A549 (cell line): ENCODE measurements at regions not wholly inside any gene's neighbourhood (a gene's known extent, or its start where the extent isn't known, plus 50 kb on each side); places are given as distances from the start of the nearest gene placed in this dataset.

Experiments
- ATAC-seq, 2 experiments: fragments of 200-7000 bp in 1 of 2; fragments of >200 bp in 1 of 2; cut with Nextera tagmentation in 1 of 2; cut with Tn5 transposase in 1 of 2; 3 replicates each; pipeline versions ENCODE4 v1.8.0 to v1.9.1; 2018 to 2020; ENCODE audit warnings: mild to moderate bottlenecking in 1 of 2, moderate library complexity in 1 of 2
- CTCF ChIA-PET: fragments of 300-600 bp; sonication (Branson Sonifier 250); formaldehyde crosslinking; extraction: SDS; loops from one replicate; lab custom pipeline; 2021; ENCODE audit warnings: antibody characterized with exemption, inconsistent platforms; lab: Yijun Ruan, JAX
- POLR2A ChIA-PET: fragments of 350-600 bp; formaldehyde crosslinking; extraction: SDS; loops from one replicate; lab custom pipeline; 2021; ENCODE audit warnings: antibody characterized with exemption, inconsistent platforms; lab: Yijun Ruan, JAX
- DNase-seq, 2 experiments: peaks; one replicate each; pipeline versions ENCODE4 v3.0.0 to v3.0.0-alpha.2; 2011 to 2016; ENCODE audit warnings: low read depth in 1 of 2, low spot score in 1 of 2
- FAIRE-seq: peaks from 2 replicates; lab custom pipeline; 2011; peaks lifted over from hg19 to GRCh38; lab: Jason Lieb, UNC
- H3K27ac ChIP-seq, 2 experiments: fragments of >200 bp; sonication (Bioruptor Twin); formaldehyde crosslinking; 3 replicates each; pipeline ENCODE4 v1.5.1; 2016 to 2017
- H3K4me1 ChIP-seq: fragments of >200 bp; sonication (Bioruptor Twin); formaldehyde crosslinking; 3 replicates; pipeline ENCODE4 v1.6.1; 2016
- H3K4me2 ChIP-seq: fragments of >200 bp; sonication (Bioruptor Twin); formaldehyde crosslinking; 3 replicates; pipeline ENCODE4 v1.6.1; 2016
- H3K4me3 ChIP-seq: fragments of >200 bp; sonication (Bioruptor Twin); formaldehyde crosslinking; 3 replicates; pipeline ENCODE4 v1.5.1; 2016
- H3K9me3 ChIP-seq: fragments of >200 bp; sonication (Bioruptor Twin); formaldehyde crosslinking; 3 replicates; pipeline ENCODE4 v1.6.1; 2016
- ATOH8 ChIP-seq: fragments of 250-450 bp; sonication (Bioruptor Pico); IDR thresholded peaks from 2 replicates; pipeline ENCODE4 v1.5.0; 2020; ENCODE audit warnings: low read depth, mild to moderate bottlenecking, moderate library complexity
- BHLHE40 ChIP-seq: IDR thresholded peaks from 2 replicates; pipeline ENCODE4 v1.6.1; 2012; ENCODE audit warnings: low read depth, low read length, inconsistent platforms
- CBX2 ChIP-seq: fragments of 200-600 bp; sonication (generic); IDR thresholded peaks from 2 replicates; pipeline ENCODE4 v1.6.1; 2016; ENCODE audit warnings: low read depth, mild to moderate bottlenecking, borderline replicate concordance
- CEBPB ChIP-seq, 2 experiments: fragments of >200 bp in 1 of 2; sonication (Bioruptor Twin) in 1 of 2; formaldehyde crosslinking in 1 of 2; IDR thresholded peaks; 2 replicates each; pipeline ENCODE4 v1.6.1; 2012 to 2016
- CHD2 ChIP-seq: fragments of 150-350 bp; IDR thresholded peaks from 2 replicates; pipeline ENCODE4 v1.6.1; 2014; ENCODE audit warnings: low read length; ENCODE audit not compliant: partially characterized antibody
- CHD4 ChIP-seq: fragments of 200-600 bp; sonication (generic); IDR thresholded peaks from 2 replicates; pipeline ENCODE4 v1.6.1; 2016; ENCODE audit warnings: antibody characterized with exemption, mild to moderate bottlenecking, borderline replicate concordance
- EHF ChIP-seq: fragments of 250-450 bp; sonication (Bioruptor Pico); IDR thresholded peaks from 2 replicates; pipeline ENCODE4 v1.5.0; 2020; ENCODE audit warnings: mild to moderate bottlenecking
- EP300 ChIP-seq, 2 experiments: fragments of >200 bp; sonication (Bioruptor Twin); formaldehyde crosslinking; IDR thresholded peaks; 2 replicates in 1 of 2; 3 replicates in 1 of 2; pipeline ENCODE4 v1.6.1; 2016 to 2017
- ESRRA ChIP-seq: fragments of 150-350 bp; IDR thresholded peaks from 2 replicates; pipeline ENCODE4 v1.6.1; 2014; ENCODE audit warnings: mild to moderate bottlenecking, low read length, borderline replicate concordance
- GATA3 ChIP-seq: IDR thresholded peaks from 2 replicates; pipeline ENCODE4 v1.6.1; 2012; ENCODE audit warnings: borderline replicate concordance
- HDAC2 ChIP-seq: fragments of 200-600 bp; sonication (generic); IDR thresholded peaks from 2 replicates; pipeline ENCODE4 v1.6.1; 2016
- HEYL ChIP-seq: fragments of 250-450 bp; sonication (Bioruptor Pico); IDR thresholded peaks from 2 replicates; pipeline ENCODE4 v1.8.0; 2021; ENCODE audit warnings: mild to moderate bottlenecking, moderate library complexity
- HOXA7 ChIP-seq: fragments of 250-450 bp; sonication (Bioruptor Pico); IDR thresholded peaks from 2 replicates; pipeline ENCODE4 v1.5.0; 2020; ENCODE audit warnings: mild to moderate bottlenecking, moderate library complexity
- HOXB5 ChIP-seq: fragments of 250-450 bp; sonication (Bioruptor Pico); IDR thresholded peaks from 2 replicates; pipeline ENCODE4 v1.5.0; 2020; ENCODE audit warnings: mild to moderate bottlenecking, moderate library complexity
- KDM5A ChIP-seq: fragments of 200-600 bp; sonication (generic); IDR thresholded peaks from 2 replicates; pipeline ENCODE4 v1.6.1; 2016; ENCODE audit warnings: antibody characterized with exemption, mild to moderate bottlenecking
- MAFK ChIP-seq: fragments of 450-650 bp; IDR thresholded peaks from 2 replicates; pipeline ENCODE4 v1.6.1; 2014; ENCODE audit not compliant: partially characterized antibody
- MAX ChIP-seq: IDR thresholded peaks from 2 replicates; pipeline ENCODE4 v1.6.1; 2012
- NR3C1 ChIP-seq: fragments of >200 bp; sonication (Bioruptor Twin); formaldehyde crosslinking; IDR thresholded peaks from 3 replicates; pipeline ENCODE4 v1.6.1; 2017
- PHF8 ChIP-seq: fragments of 200-600 bp; sonication (generic); IDR thresholded peaks from 2 replicates; pipeline ENCODE4 v1.6.1; 2016; ENCODE audit warnings: low read depth, mild to moderate bottlenecking, antibody characterized with exemption, moderate library complexity, borderline replicate concordance
- POLR2A ChIP-seq: IDR thresholded peaks from 2 replicates; pipeline ENCODE4 v1.6.1; 2012; ENCODE audit warnings: mild to moderate bottlenecking, low read length
- POLR2AphosphoS2 ChIP-seq: conservative IDR thresholded peaks from 2 replicates; pipeline ENCODE4 v1.6.1; 2012; ENCODE audit warnings: low read length, improper control_type of control experiment, inconsistent platforms
- RAD21 ChIP-seq, 2 experiments: fragments of >200 bp in 1 of 2; sonication (Bioruptor Twin) in 1 of 2; formaldehyde crosslinking in 1 of 2; IDR thresholded peaks in 1 of 2; conservative IDR thresholded peaks in 1 of 2; 2 replicates in 1 of 2; 3 replicates in 1 of 2; pipeline ENCODE4 v1.6.1; 2012 to 2018; ENCODE audit warnings: inconsistent platforms in 1 of 2
- RCOR1 ChIP-seq: fragments of 150-350 bp; IDR thresholded peaks from 2 replicates; pipeline ENCODE4 v1.6.1; 2014; ENCODE audit warnings: antibody characterized with exemption, low read length, low read depth
- REST ChIP-seq: fragments of 200-600 bp; sonication (generic); IDR thresholded peaks from 2 replicates; pipeline ENCODE4 v1.6.1; 2016; ENCODE audit warnings: antibody characterized with exemption, mild to moderate bottlenecking, moderate library complexity
- RNF2 ChIP-seq: fragments of 200-600 bp; sonication (generic); IDR thresholded peaks from 2 replicates; pipeline ENCODE4 v1.6.1; 2016; ENCODE audit warnings: low read depth, mild to moderate bottlenecking, antibody characterized with exemption, moderate library complexity, borderline replicate concordance
- TP53 ChIP-seq: fragments of 250-450 bp; sonication (Bioruptor Pico); IDR thresholded peaks from 2 replicates; pipeline ENCODE4 v1.5.0; 2021; ENCODE audit warnings: mild to moderate bottlenecking, moderate library complexity
- USF2 ChIP-seq: fragments of 450-650 bp; IDR thresholded peaks from 2 replicates; pipeline ENCODE4 v1.6.1; 2014; ENCODE audit warnings: antibody characterized with exemption
- ZNF302 ChIP-seq: fragments of 250-450 bp; sonication (Bioruptor Pico); IDR thresholded peaks from 2 replicates; pipeline ENCODE4 v1.9.0; 2021; ENCODE audit warnings: inconsistent platforms, mild to moderate bottlenecking, moderate library complexity
- WGBS: methylation state at CpG from one replicate; pipeline ENCODE4 v1.1.6; 2017; ENCODE audit errors: missing lambda C conversion rate; 5-methylcytosine and 5-hydroxymethylcytosine counted together

GRCh38 chr14:98203421-98203820 is 1068.6 kb downstream of the BCL11B start:
- no peak for TF ChIP-seq POLR2A
- H3K9me3 ChIP-seq: no peaks in the 10 kb centered on the region
- DNase-seq (no peak), ATAC-seq (no peak), FAIRE-seq (no peak)
- no peak overlapping the region for H3K4me2 ChIP-seq
- no peak overlapping the region for H3K4me3 ChIP-seq
- H3K4me1 ChIP-seq: no peaks in the 10 kb centered on the region
- WGBS: 6% methylated on average over 6 of the region's 6 CpGs
- no peak overlapping the region for H3K27ac ChIP-seq
- ChIA-PET POLR2A (no interaction called here), CTCF (no interaction called here)

GRCh38 chr14:98204139-98204538 is 1067.9 kb downstream of the BCL11B start:
- Histone ChIP-seq H3K4me3 (no peak overlapping the region), H3K9me3 (no peaks in the 10 kb centered on the region), H3K27ac (no peak overlapping the region), H3K4me2 (no peak overlapping the region), H3K4me1 (no peaks in the 10 kb centered on the region)
- ATAC-seq (no peak), FAIRE-seq (no peak), DNase-seq (no peak)
- POLR2A ChIA-PET: no interaction called here
- TF ChIP-seq ZNF302 (CRISPR knock-in tag) (no peak), ESRRA (no peak), CHD2 (no peak), POLR2AphosphoS2 (no peak), HOXA7 (CRISPR knock-in tag) (no peak), RAD21 (conservative IDR thresholded peaks at IDR 0.05 in 1 of 2, IDR thresholded peaks at IDR 0.05 in 1 of 2) (no peak), NR3C1 (no peak), HOXB5 (CRISPR knock-in tag) (no peak), EP300 (IDR thresholded peaks at IDR 0.05) (no peak), HDAC2 (no peak), HEYL (CRISPR knock-in tag) (no peak), USF2 (no peak), MAX (no peak), BHLHE40 (no peak), CEBPB (IDR thresholded peaks at IDR 0.05) (no peak), MAFK (no peak), TP53 (CRISPR knock-in tag) (no peak), KDM5A (no peak), REST (no peak)
- 4% methylated on average over 3 of the region's 3 CpGs for WGBS
- CTCF ChIA-PET: no interaction called here

GRCh38 chr14:98207415-98207814 is 1064.6 kb downstream of the BCL11B start:
- H3K4me1 ChIP-seq: no peaks in the 10 kb centered on the region
- no peak for DNase-seq
- WGBS: 4% methylated on average over 5 of the region's 10 CpGs
- no peak for TF ChIP-seq CBX2
- TF ChIP-seq PHF8: no peak
- TF ChIP-seq CHD2: no peak
- no peak for TF ChIP-seq RNF2
- no peak for TF ChIP-seq ATOH8 (CRISPR knock-in tag)
- no peak for TF ChIP-seq ESRRA
- TF ChIP-seq POLR2A: no peak
- TF ChIP-seq HDAC2: no peak
- TF ChIP-seq BHLHE40: no peak
- TF ChIP-seq EHF (CRISPR knock-in tag): no peak
- no peak for TF ChIP-seq CHD4
- TF ChIP-seq GATA3: no peak
- no peak for TF ChIP-seq RCOR1
- TF ChIP-seq, all 56 proteins: peak for 0
- ChIA-PET POLR2A (no interaction called here), CTCF (no interaction called here)
- H3K4me2 ChIP-seq: no peak overlapping the region
- no peak for FAIRE-seq
- H3K9me3 ChIP-seq: no peaks in the 10 kb centered on the region
- H3K4me3 ChIP-seq: no peak overlapping the region
- ATAC-seq: no peak
- no peak overlapping the region for H3K27ac ChIP-seq
